Gastroesophageal sphincter (tissue), 3 donors: ENCODE measurements at regions not wholly inside any gene's neighbourhood (a gene's known extent, or its start where the extent isn't known, plus 50 kb on each side); places are given as distances from the start of the nearest gene placed in this dataset.

Source experiments
- CTCF ChIP-seq, 4 experiments: fragments of 200-600 bp in 2 of 4; fragments of 450-650 bp in 2 of 4; sonication (generic) in 1 of 4; IDR thresholded peaks; one replicate each; pipeline ENCODE4 v1.5.1; 2017 to 2019; ENCODE audit warnings: antibody characterized with exemption in 4 of 4, mild to moderate bottlenecking in 2 of 4, moderate library complexity in 2 of 4
- EP300 ChIP-seq: sonication (generic); formaldehyde crosslinking; IDR thresholded peaks from one replicate; pipeline ENCODE4 v1.6.1; 2017; ENCODE audit warnings: antibody characterized with exemption, mild to moderate bottlenecking
- POLR2A ChIP-seq, 2 donors: fragments of 450-650 bp; IDR thresholded peaks; one replicate each; pipeline ENCODE4 v1.6.1; 2017; ENCODE audit warnings: antibody characterized with exemption in 2 of 2, mild to moderate bottlenecking in 2 of 2, moderate library complexity in 1 of 2
- POLR2AphosphoS5 ChIP-seq: sonication (generic); formaldehyde crosslinking; IDR thresholded peaks from one replicate; pipeline ENCODE4 v1.6.1; 2017; ENCODE audit warnings: antibody characterized with exemption

GRCh38 chr2:196278491-196278911 is 107.1 kb upstream of the STK17B start:
- TF ChIP-seq CTCF (IDR thresholded peaks at IDR 0.05) (no peak), EP300 (no peak), POLR2A (IDR thresholded peaks at IDR 0.05) (no peak), POLR2AphosphoS5 (no peak)
